RWPE2 (cell line): ENCODE measurements at regions not wholly inside any gene's neighbourhood (a gene's known extent, or its start where the extent isn't known, plus 50 kb on each side); places are given as distances from the start of the nearest gene placed in this dataset.

Experiments
- ATAC-seq: fragments of 200-7000 bp; cut with Tn5 transposase; 3 replicates; pipeline ENCODE4 v1.9.1; 2021; ENCODE audit warnings: low read depth
- DNase-seq: peaks from one replicate; pipeline ENCODE4 v3.0.0-alpha.2; 2020; ENCODE audit warnings: low spot score
- H3K27ac ChIP-seq: fragments of 450-650 bp; 2 replicates; pipeline ENCODE4 v1.5.1; 2017; ENCODE audit warnings: mild to moderate bottlenecking; ENCODE audit not compliant: poor library complexity, severe bottlenecking
- H3K27me3 ChIP-seq: fragments of 250-450 bp; sonication (Bioruptor Pico); 2 replicates; pipeline ENCODE4 v1.5.1; 2021; ENCODE audit warnings: mild to moderate bottlenecking, moderate library complexity; ENCODE audit not compliant: insufficient read depth, poor library complexity, severe bottlenecking
- H3K36me3 ChIP-seq: fragments of 250-450 bp; sonication (Bioruptor Pico); 2 replicates; pipeline ENCODE4 v1.5.1; 2020; ENCODE audit warnings: low read depth, mild to moderate bottlenecking, moderate library complexity
- H3K4me1 ChIP-seq: fragments of 250-450 bp; sonication (Bioruptor Pico); 2 replicates; pipeline ENCODE4 v1.5.1; 2021; ENCODE audit warnings: mild to moderate bottlenecking, moderate library complexity; ENCODE audit not compliant: insufficient read depth, poor library complexity, severe bottlenecking
- H3K4me3 ChIP-seq: fragments of 250-450 bp; sonication (Bioruptor Pico); 2 replicates; pipeline ENCODE4 v1.5.1; 2021; ENCODE audit warnings: mild to moderate bottlenecking, moderate library complexity; ENCODE audit not compliant: severe bottlenecking
- H3K9me3 ChIP-seq: fragments of 250-450 bp; sonication (Bioruptor Pico); 2 replicates; pipeline ENCODE4 v1.5.1; 2021; ENCODE audit warnings: mild to moderate bottlenecking, moderate library complexity; ENCODE audit not compliant: severe bottlenecking
- CTCF ChIP-seq: fragments of 450-650 bp; IDR thresholded peaks from one replicate; pipeline ENCODE4 v1.5.1; 2017; ENCODE audit warnings: mild to moderate bottlenecking, moderate library complexity; ENCODE audit not compliant: poor library complexity, severe bottlenecking

DNA sequence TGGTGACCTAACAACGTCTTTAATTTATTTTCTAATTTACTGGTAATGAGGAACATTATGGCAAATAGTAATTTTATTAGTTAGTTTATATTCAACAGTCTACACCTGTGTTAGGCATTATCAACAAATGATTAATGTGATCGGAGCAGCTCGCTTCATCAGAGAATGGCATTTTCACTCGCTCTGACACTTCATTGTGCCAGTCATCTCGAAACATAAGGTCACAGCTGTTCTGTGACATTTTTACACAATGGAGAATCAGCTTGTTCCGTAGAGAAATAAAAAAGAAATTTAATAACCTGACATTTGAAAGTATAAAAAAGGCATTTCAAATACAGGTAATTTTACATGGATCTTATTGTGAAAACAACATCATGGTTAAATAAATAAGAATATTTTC is 858.4 kb downstream of the SLITRK6 start:
- no peaks in the 10 kb centered on the region for H3K36me3 ChIP-seq
- ATAC-seq: no peak
- no peak overlapping the region for H3K27ac ChIP-seq
- DNase-seq: no peak
- H3K4me3 ChIP-seq: no peak overlapping the region
- no peaks in the 10 kb centered on the region for H3K4me1 ChIP-seq
- TF ChIP-seq CTCF: no peak
- no peaks in the 10 kb centered on the region for H3K27me3 ChIP-seq
- no peaks in the 10 kb centered on the region for H3K9me3 ChIP-seq

GRCh38 chr13:84940167-84940566 is 859.1 kb downstream of the SLITRK6 start:
- Histone ChIP-seq H3K4me3 (no peak overlapping the region), H3K27me3 (no peaks in the 10 kb centered on the region), H3K36me3 (no peaks in the 10 kb centered on the region), H3K9me3 (no peaks in the 10 kb centered on the region), H3K27ac (no peak overlapping the region), H3K4me1 (peaks cover 2% of the 10 kb centered on the region)
- DNase-seq (no peak), ATAC-seq (no peak)
- no peak for TF ChIP-seq CTCF

GRCh38 chr13:84934911-84935310 is 864.3 kb downstream of the SLITRK6 start:
- no peak for ATAC-seq

DNA sequence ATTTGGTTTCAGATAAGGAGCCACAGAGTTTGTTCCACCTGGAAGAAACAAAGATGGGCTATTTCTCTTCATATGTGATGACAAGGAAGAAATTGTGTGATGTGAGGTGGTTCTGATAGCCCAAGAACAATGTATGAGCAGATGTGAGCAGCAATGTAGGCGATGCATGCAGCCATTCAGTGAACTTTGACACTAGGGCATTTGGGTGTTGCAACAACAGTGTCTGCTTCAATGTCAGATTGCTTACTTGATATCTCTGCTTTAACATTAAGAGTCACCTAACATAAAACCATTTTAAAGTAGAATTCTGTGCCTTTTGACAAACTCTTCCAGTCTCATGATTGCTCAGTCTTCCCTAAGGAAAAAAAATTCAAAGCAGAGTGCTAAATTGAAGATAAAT is 865.4 kb downstream of the SLITRK6 start:
- no peak for DNase-seq
- Histone ChIP-seq H3K4me1 (peaks cover 4% of the 10 kb centered on the region), H3K27ac (no peak overlapping the region), H3K9me3 (no peaks in the 10 kb centered on the region), H3K36me3 (no peaks in the 10 kb centered on the region), H3K27me3 (no peaks in the 10 kb centered on the region), H3K4me3 (no peak overlapping the region)
- no peak for TF ChIP-seq CTCF
- ATAC-seq: no peak

More at GRCh38 chr13:84934911-84935310, 864.3 kb downstream of the SLITRK6 start:
- no peak for TF ChIP-seq CTCF
- Histone ChIP-seq H3K4me1 (peaks cover 4% of the 10 kb centered on the region), H3K27me3 (no peaks in the 10 kb centered on the region), H3K4me3 (peak overlapping the region; percentile 9), H3K36me3 (no peaks in the 10 kb centered on the region), H3K9me3 (no peaks in the 10 kb centered on the region), H3K27ac (no peak overlapping the region)
- no peak for DNase-seq

DNA sequence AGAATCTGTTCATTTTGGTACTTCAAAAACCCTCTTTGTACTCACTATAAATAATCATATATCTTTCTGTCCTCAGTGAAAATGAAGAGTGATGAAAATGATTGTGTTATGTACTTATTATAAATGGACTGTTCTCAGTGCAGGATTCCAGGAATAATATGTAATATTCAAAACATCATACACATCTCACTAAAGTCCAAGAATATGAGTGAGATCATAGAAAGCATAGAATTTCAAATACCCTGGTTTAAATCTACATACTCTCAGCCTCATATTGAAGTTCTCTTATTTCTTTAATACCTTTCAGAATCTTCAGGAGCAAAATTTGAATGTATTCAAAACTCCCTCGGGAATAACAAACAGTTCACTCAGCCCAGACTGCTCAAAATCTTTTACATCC is 868.0 kb downstream of the SLITRK6 start:
- no peak for TF ChIP-seq CTCF
- peaks cover 4% of the 10 kb centered on the region for H3K4me1 ChIP-seq
- no peaks in the 10 kb centered on the region for H3K27me3 ChIP-seq
- no peaks in the 10 kb centered on the region for H3K36me3 ChIP-seq
- no peak overlapping the region for H3K27ac ChIP-seq
- no peak for DNase-seq
- no peaks in the 10 kb centered on the region for H3K9me3 ChIP-seq
- no peak for ATAC-seq
- H3K4me3 ChIP-seq: no peak overlapping the region
